Erythroblast (primary cell): ENCODE measurements at regions not wholly inside any gene's neighbourhood (a gene's known extent, or its start where the extent isn't known, plus 50 kb on each side); places are given as distances from the start of the nearest gene placed in this dataset.

Experiments
- GATA1 ChIP-seq: IDR thresholded peaks from 2 replicates; pipeline ENCODE4 v1.6.1; 2011; ENCODE audit warnings: low read depth, mild to moderate bottlenecking, control low read depth, low read length, moderate library complexity
- POLR2A ChIP-seq: IDR thresholded peaks from 2 replicates; pipeline ENCODE4 v1.6.1; 2011; ENCODE audit warnings: mild to moderate bottlenecking, low read length

DNA sequence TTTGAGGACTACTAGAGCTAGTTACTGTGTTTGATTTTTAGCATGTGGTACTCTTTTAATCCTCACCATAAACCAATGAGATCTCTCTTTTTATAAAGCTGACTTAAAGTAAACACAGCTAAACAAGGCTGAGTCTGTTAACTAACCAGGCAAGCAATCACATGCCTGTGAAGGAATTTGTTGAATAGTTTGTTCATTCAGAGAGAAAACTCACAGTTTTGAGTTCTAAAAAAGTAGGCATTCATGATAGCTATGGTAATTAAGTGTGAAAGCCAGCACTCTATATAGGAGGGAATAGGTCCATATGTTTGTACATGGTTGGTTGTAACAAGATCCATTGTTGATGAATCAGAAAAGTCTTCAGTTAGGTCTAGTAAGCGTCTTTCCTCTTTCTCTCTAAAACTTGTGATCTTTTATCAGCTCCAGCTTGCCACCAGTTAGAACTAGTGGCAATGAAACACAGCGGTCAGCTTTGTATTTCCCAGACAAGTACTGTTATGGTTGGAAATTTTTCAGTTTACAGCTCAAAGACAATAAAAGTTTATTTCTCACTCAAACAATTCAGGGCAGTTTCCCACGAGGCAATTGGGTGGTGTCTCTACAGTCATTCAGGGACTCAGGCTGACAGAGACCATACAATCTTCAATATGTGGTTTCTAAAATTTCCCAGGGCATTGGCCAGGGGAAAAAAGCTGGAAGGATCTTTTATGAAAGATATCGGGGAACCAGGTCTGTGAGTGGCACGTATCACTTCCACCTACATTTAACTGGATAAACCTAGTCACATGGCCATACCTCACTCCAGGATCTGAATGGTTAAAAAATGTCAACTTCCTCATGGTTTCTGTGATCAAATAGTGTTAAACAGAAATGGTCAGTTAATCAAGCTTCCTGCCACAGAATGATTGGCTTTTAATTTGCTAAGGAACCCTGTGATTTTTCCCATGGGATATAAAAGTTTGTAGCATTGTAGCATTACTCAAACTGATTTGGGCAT is 203.1 kb downstream of the KIF21A start:
- TF ChIP-seq POLR2A (no peak), GATA1 (no peak)
